Liver (tissue), 8 donors: ENCODE measurements at regions not wholly inside any gene's neighbourhood (a gene's known extent, or its start where the extent isn't known, plus 50 kb on each side); places are given as distances from the start of the nearest gene placed in this dataset.

Source experiments
- DNase-seq: peaks from one replicate; pipeline ENCODE4 v3.0.0-alpha.2; 2017; ENCODE audit warnings: low spot score
- H3K27ac ChIP-seq, 2 donors: one replicate each; pipeline ENCODE4 v1.7.0; 2013; ENCODE audit warnings: inconsistent platforms in 2 of 2, low read length in 2 of 2, control low read depth in 1 of 2, low read depth in 1 of 2, mild to moderate bottlenecking in 1 of 2
- H3K27me3 ChIP-seq, 4 donors: one replicate each; pipeline versions ENCODE4 v1.6.1 to v1.7.0; 2013; ENCODE audit warnings: low read length in 3 of 4, inconsistent platforms in 1 of 4, mild to moderate bottlenecking in 1 of 4, moderate library complexity in 1 of 4; ENCODE audit not compliant: control insufficient read depth in 4 of 4, insufficient read depth in 4 of 4
- H3K36me3 ChIP-seq, 4 donors: one replicate each; pipeline versions ENCODE4 v1.6.1 to v1.7.0; 2013; ENCODE audit warnings: low read length in 3 of 4, mild to moderate bottlenecking in 3 of 4, low read depth in 1 of 4, moderate library complexity in 1 of 4; ENCODE audit not compliant: control insufficient read depth in 4 of 4, insufficient read depth in 3 of 4
- H3K4me1 ChIP-seq, 4 donors: one replicate each; pipeline versions ENCODE4 v1.6.1 to v1.7.0; 2013; ENCODE audit warnings: low read length in 3 of 4, mild to moderate bottlenecking in 3 of 4, moderate library complexity in 1 of 4; ENCODE audit not compliant: control insufficient read depth in 4 of 4, insufficient read depth in 4 of 4
- H3K4me3 ChIP-seq, 3 donors: one replicate each; pipeline versions ENCODE4 v1.6.1 to v1.7.0; 2013; ENCODE audit warnings: low read length in 3 of 3, control low read depth in 1 of 3, low read depth in 1 of 3, mild to moderate bottlenecking in 1 of 3
- H3K9ac ChIP-seq, 2 donors: one replicate each; pipeline ENCODE4 v1.7.0; 2013; ENCODE audit warnings: low read length in 2 of 2, mild to moderate bottlenecking in 2 of 2, moderate library complexity in 2 of 2, control low read depth in 1 of 2, low read depth in 1 of 2
- H3K9me3 ChIP-seq, 4 donors: one replicate each; pipeline versions ENCODE4 v1.6.1 to v1.7.0; 2013; ENCODE audit warnings: low read length in 3 of 4; ENCODE audit not compliant: control insufficient read depth in 4 of 4
- ATF3 ChIP-seq: IDR thresholded peaks from 2 replicates; pipeline ENCODE4 v1.6.1; 2016; ENCODE audit warnings: antibody characterized with exemption
- CTCF ChIP-seq: fragments of 150-350 bp; IDR thresholded peaks from 2 replicates; pipeline ENCODE4 v1.5.1; 2017; ENCODE audit warnings: improper control_type of control experiment, low read depth, low read length; ENCODE audit not compliant: missing input control
- FOXA1 ChIP-seq: IDR thresholded peaks from 2 replicates; pipeline ENCODE4 v1.6.1; 2016; ENCODE audit warnings: antibody characterized with exemption
- HNF4A ChIP-seq, 2 donors: conservative IDR thresholded peaks; 2 replicates each; pipeline ENCODE4 v1.6.1; 2016; ENCODE audit warnings: antibody characterized with exemption in 2 of 2, mild to moderate bottlenecking in 2 of 2
- HNF4G ChIP-seq: IDR thresholded peaks from 2 replicates; pipeline ENCODE4 v1.6.1; 2016; ENCODE audit warnings: antibody characterized with exemption
- JUND ChIP-seq, 2 donors: IDR thresholded peaks; 2 replicates each; pipeline ENCODE4 v1.6.1; 2016; ENCODE audit warnings: antibody characterized with exemption in 2 of 2
- MAX ChIP-seq: IDR thresholded peaks from 2 replicates; pipeline ENCODE4 v1.6.1; 2016; ENCODE audit warnings: antibody characterized with exemption
- RAD21 ChIP-seq, 2 donors: IDR thresholded peaks; 2 replicates each; pipeline ENCODE4 v1.6.1; 2016; ENCODE audit warnings: antibody characterized with exemption in 2 of 2, mild to moderate bottlenecking in 2 of 2
- REST ChIP-seq: IDR thresholded peaks from 2 replicates; pipeline ENCODE4 v1.6.1; 2016; ENCODE audit warnings: antibody characterized with exemption, mild to moderate bottlenecking
- SP1 ChIP-seq: IDR thresholded peaks from 2 replicates; pipeline ENCODE4 v1.6.1; 2018; ENCODE audit warnings: antibody characterized with exemption, mild to moderate bottlenecking
- TAF1 ChIP-seq: conservative IDR thresholded peaks from 2 replicates; pipeline ENCODE4 v1.6.1; 2016; ENCODE audit warnings: antibody characterized with exemption, mild to moderate bottlenecking
- YY1 ChIP-seq: IDR thresholded peaks from 2 replicates; pipeline ENCODE4 v1.6.1; 2016; ENCODE audit warnings: antibody characterized with exemption, mild to moderate bottlenecking
- ZBTB33 ChIP-seq: IDR thresholded peaks from 2 replicates; pipeline ENCODE4 v1.6.1; 2016; ENCODE audit warnings: antibody characterized with exemption
- WGBS: extraction: QIAGEN DNeasy Blood & Tissue Kit; methylation state at CpG from one replicate; pipeline ENCODE4 v1.1.7; 2013; 5-methylcytosine and 5-hydroxymethylcytosine counted together
- donor health status: healthy.
- donor health status: healthy.
- donor health status: healthy.
- donor health status: healthy.
- donor health status: healthy.

- TF ChIP-seq CTCF: no peak
- TF ChIP-seq FOXA1: no peak
- no peak for TF ChIP-seq TAF1
- no peak for TF ChIP-seq YY1
- TF ChIP-seq ATF3: no peak
- TF ChIP-seq HNF4A (conservative IDR thresholded peaks at IDR 0.05): no peak
- no peak for TF ChIP-seq RAD21 (IDR thresholded peaks at IDR 0.05)
- TF ChIP-seq SP1: no peak
Observed at GRCh38 chr1:73813716-73814115, 384.3 kb downstream of the LRRIQ3 start (continued).

- no peak overlapping the region for H3K9ac ChIP-seq
- no peaks in the 10 kb centered on the region for H3K27me3 ChIP-seq
- DNase-seq: no peak
- H3K27ac ChIP-seq: no peak overlapping the region
- H3K9me3 ChIP-seq: no peaks in the 10 kb centered on the region
- H3K36me3 ChIP-seq: no peaks in the 10 kb centered on the region
- H3K4me3 ChIP-seq: no peak overlapping the region
- 56% methylated on average over 2 of the region's 2 CpGs for WGBS
- no peak for TF ChIP-seq REST
- TF ChIP-seq RAD21 (IDR thresholded peaks at IDR 0.05): no peak
- no peak for TF ChIP-seq ZBTB33
- no peak for TF ChIP-seq MAX
- TF ChIP-seq ATF3: no peak
- no peak for TF ChIP-seq HNF4A (conservative IDR thresholded peaks at IDR 0.05)
- no peak for TF ChIP-seq HNF4G
- no peak for TF ChIP-seq CTCF
- no peak for TF ChIP-seq JUND (IDR thresholded peaks at IDR 0.05)
- no peak for TF ChIP-seq FOXA1
- H3K4me1 ChIP-seq: no peaks in the 10 kb centered on the region
Observed at GRCh38 chr1:73813236-73813635, 384.7 kb downstream of the LRRIQ3 start.
